ENCODE measurements at regions not wholly inside any gene's neighbourhood (a gene's known extent, or its start where the extent isn't known, plus 50 kb on each side); places are given as distances from the start of the nearest gene placed in this dataset.
"Not testable (repeated sequence)": the region's sequence is repeated elsewhere in the genome, so short reads cannot be mapped to it uniquely, and the experiment has no call there.

- Histone ChIP-seq H3K9me3 (no peaks in the 10 kb centered on the region), H3K36me3 (ENCODE audit: insufficient read depth in 1 of 2, low read depth in 1 of 2) (no peaks in the 10 kb centered on the region), H3K4me1 (no peaks in the 10 kb centered on the region), H3K27ac (no peak overlapping the region), H3K4me3 (no peak overlapping the region), H3K27me3 (ENCODE audit: insufficient read depth in 3 of 3, low read length in 2 of 3) (no peaks in the 10 kb centered on the region)
- no peak for ATAC-seq
- intact Hi-C loops (cut with DNase I), result no loop called here
- DNase-seq, result peak in 1 of 2 donors; percentile 5
- TF ChIP-seq CTCF (IDR thresholded peaks at IDR 0.05), result no peak
- 69 to 80% (median 77%) methylated on average over 17 to 18 of the region's 18 CpGs for WGBS, 3 donors
Observed at GRCh38 chr14:105881021-105881930, 354.9 kb downstream of the TMEM121 start.

GRCh38 chr14:105882011-105882410, 355.6 kb downstream of the TMEM121 start:
- H3K36me3 ChIP-seq (ENCODE audit: insufficient read depth in 1 of 2, low read depth in 1 of 2); H3K27me3 ChIP-seq (ENCODE audit: insufficient read depth in 3 of 3, low read length in 2 of 3); H3K9me3 ChIP-seq; ATAC-seq; H3K27ac ChIP-seq; intact Hi-C loops (cut with DNase I); H3K4me1 ChIP-seq; H3K4me3 ChIP-seq: not testable (repeated sequence)
- DNase-seq, result peak in 1 of 2 donors; percentile 2
- 69 to 95% (median 71%) methylated on average over 6 to 10 of the region's 10 CpGs for WGBS, 3 donors

- H3K36me3 ChIP-seq (ENCODE audit: insufficient read depth in 1 of 2, low read depth in 1 of 2), result no peaks in the 10 kb centered on the region
- H3K27ac ChIP-seq, result no peak overlapping the region
- no peak for TF ChIP-seq CTCF (IDR thresholded peaks at IDR 0.05)
- no peaks in the 10 kb centered on the region for H3K4me1 ChIP-seq
- intact Hi-C loops (cut with DNase I), result no loop called here
- H3K9me3 ChIP-seq, result no peaks in the 10 kb centered on the region
- no peak overlapping the region for H3K4me3 ChIP-seq
- WGBS, 3 donors, result 67 to 72% (median 67%) methylated on average over 5 of the region's 5 CpGs
- no peak for ATAC-seq
- peak in 1 of 2 donors; percentile 10 for DNase-seq
- H3K27me3 ChIP-seq (ENCODE audit: insufficient read depth in 3 of 3, low read length in 2 of 3), result no peaks in the 10 kb centered on the region
Observed at GRCh38 chr14:105882626-105883025, 356.2 kb downstream of the TMEM121 start.

- Histone ChIP-seq H3K27me3 (ENCODE audit: insufficient read depth in 3 of 3, low read length in 2 of 3) (no peaks in the 10 kb centered on the region), H3K4me3 (no peak overlapping the region), H3K9me3 (no peaks in the 10 kb centered on the region), H3K36me3 (ENCODE audit: insufficient read depth in 1 of 2, low read depth in 1 of 2) (no peaks in the 10 kb centered on the region), H3K4me1 (no peaks in the 10 kb centered on the region), H3K27ac (no peak overlapping the region)
- WGBS, 3 donors, result 81 to 87% (median 83%) methylated on average over 17 of the region's 17 CpGs
- intact Hi-C loops (cut with DNase I), result no loop called here
- no peak for TF ChIP-seq CTCF (IDR thresholded peaks at IDR 0.05)
- no peak for ATAC-seq
- DNase-seq, result peak; percentile 5 to 38
Observed at GRCh38 chr14:105883066-105884005, 357.0 kb downstream of the TMEM121 start.

- WGBS, 3 donors, result 77 to 82% (median 79%) methylated on average over 14 to 17 of the region's 17 CpGs
- H3K4me3 ChIP-seq; H3K27ac ChIP-seq; H3K27me3 ChIP-seq (ENCODE audit: insufficient read depth in 3 of 3, low read length in 2 of 3); H3K4me1 ChIP-seq; H3K36me3 ChIP-seq (ENCODE audit: insufficient read depth in 1 of 2, low read depth in 1 of 2); H3K9me3 ChIP-seq; intact Hi-C loops (cut with DNase I); ATAC-seq: not testable (repeated sequence)
- peak; percentile 1 to 19 for DNase-seq
Observed at GRCh38 chr14:105884192-105884807, 357.9 kb downstream of the TMEM121 start.
